Islet precursor cell (in vitro differentiated cells): ENCODE measurements at regions not wholly inside any gene's neighbourhood (a gene's known extent, or its start where the extent isn't known, plus 50 kb on each side); places are given as distances from the start of the nearest gene placed in this dataset.

Experiments used
- DNase-seq: peaks from one replicate; pipeline ENCODE4 v3.0.0-alpha.2; 2018

GRCh38 chr18:37987901-37988300, 422.3 kb upstream of the CELF4 start:
- DNase-seq = no peak

GRCh38 chr18:37986665-37987064, 421.1 kb upstream of the CELF4 start:
- no peak for DNase-seq

- no peak for DNase-seq
Observed at GRCh38 chr18:37985126-37985525, 419.5 kb upstream of the CELF4 start.

GRCh38 chr18:37980556-37980955, 415.0 kb upstream of the CELF4 start:
- DNase-seq = no peak

- no peak for DNase-seq
Observed at GRCh38 chr18:37975446-37975845, 409.8 kb upstream of the CELF4 start.

GRCh38 chr18:37967261-37967660, 401.7 kb upstream of the CELF4 start:
- no peak for DNase-seq

- no peak for DNase-seq
Observed at GRCh38 chr18:37965572-37965970, 400.0 kb upstream of the CELF4 start.

GRCh38 chr18:37964885-37965571, 399.4 kb upstream of the CELF4 start:
- DNase-seq = no peak

GRCh38 chr18:37963837-37964236, 398.2 kb upstream of the CELF4 start:
- no peak for DNase-seq

GRCh38 chr18:37962316-37962966, 396.8 kb upstream of the CELF4 start:
- DNase-seq = peak; percentile 60

GRCh38 chr18:37958499-37958898, 392.9 kb upstream of the CELF4 start:
- no peak for DNase-seq

GRCh38 chr18:37956902-37957301, 391.3 kb upstream of the CELF4 start:
- no peak for DNase-seq

- DNase-seq = no peak
Observed at GRCh38 chr18:37956020-37956419, 390.4 kb upstream of the CELF4 start.

GRCh38 chr18:37955201-37955600, 389.6 kb upstream of the CELF4 start:
- no peak for DNase-seq

- no peak for DNase-seq
Observed at GRCh38 chr18:37953876-37954275, 388.3 kb upstream of the CELF4 start.

GRCh38 chr18:37948471-37948870, 382.9 kb upstream of the CELF4 start:
- DNase-seq = no peak

GRCh38 chr18:37946324-37946723, 380.7 kb upstream of the CELF4 start:
- DNase-seq = no peak

GRCh38 chr18:37944700-37945270, 379.2 kb upstream of the CELF4 start:
- no peak for DNase-seq

- no peak for DNase-seq
Observed at GRCh38 chr18:37937287-37937686, 371.7 kb upstream of the CELF4 start.

- DNase-seq = no peak
Observed at GRCh38 chr18:37935086-37935485, 369.5 kb upstream of the CELF4 start.

GRCh38 chr18:37930640-37931039, 365.0 kb upstream of the CELF4 start:
- DNase-seq = no peak

- no peak for DNase-seq
Observed at GRCh38 chr18:37922162-37922561, 356.6 kb upstream of the CELF4 start.

GRCh38 chr18:37920865-37921264, 355.3 kb upstream of the CELF4 start:
- DNase-seq = no peak

- DNase-seq = no peak
Observed at GRCh38 chr18:37913051-37913450, 347.5 kb upstream of the CELF4 start.

GRCh38 chr18:37902344-37902743, 336.7 kb upstream of the CELF4 start:
- DNase-seq = no peak
